GM18873 (cell line): ENCODE measurements at regions not wholly inside any gene's neighbourhood (a gene's known extent, or its start where the extent isn't known, plus 50 kb on each side); places are given as distances from the start of the nearest gene placed in this dataset.

Experiments
- ATAC-seq: cut with Tn5 transposase; IDR thresholded peaks from one replicate; pipeline ENCODE4 v1.9.1; 2021; ENCODE audit warnings: mild to moderate bottlenecking, moderate library complexity, moderate number of reproducible peaks; ENCODE audit not compliant: unreplicated experiment, low FRiP score

GRCh38 chr5:29924107-29924506, 1269.4 kb upstream of the CDH6 start:
- no peak for ATAC-seq

GRCh38 chr5:29905626-29906353, 1287.7 kb upstream of the CDH6 start:
- ATAC-seq, result no peak

- no peak for ATAC-seq
Measured at GRCh38 chr5:29902859-29903258, 1290.6 kb upstream of the CDH6 start.

- no peak for ATAC-seq
Measured at GRCh38 chr5:29899583-29899982, 1293.9 kb upstream of the CDH6 start.

- no peak for ATAC-seq
Measured at GRCh38 chr5:29897916-29898315, 1295.6 kb upstream of the CDH6 start.

- ATAC-seq, result no peak
Measured at GRCh38 chr5:29896646-29897045, 1296.8 kb upstream of the CDH6 start.

- ATAC-seq, result no peak
Measured at GRCh38 chr5:29894668-29895067, 1298.8 kb upstream of the CDH6 start.

GRCh38 chr5:29889051-29889450, 1304.4 kb upstream of the CDH6 start:
- no peak for ATAC-seq

- no peak for ATAC-seq
Measured at GRCh38 chr5:29885595-29885994, 1307.9 kb upstream of the CDH6 start.

- no peak for ATAC-seq
Measured at GRCh38 chr5:29882036-29882435, 1311.5 kb upstream of the CDH6 start.

GRCh38 chr5:29879401-29879800, 1314.1 kb upstream of the CDH6 start:
- no peak for ATAC-seq

- ATAC-seq, result no peak
Measured at GRCh38 chr5:29878599-29878998, 1314.9 kb upstream of the CDH6 start.

GRCh38 chr5:29867155-29867554, 1326.3 kb upstream of the CDH6 start:
- no peak for ATAC-seq

- no peak for ATAC-seq
Measured at GRCh38 chr5:29853711-29854220, 1339.7 kb upstream of the CDH6 start.

GRCh38 chr5:29852329-29852728, 1341.2 kb upstream of the CDH6 start:
- no peak for ATAC-seq

GRCh38 chr5:29845206-29845605, 1348.3 kb upstream of the CDH6 start:
- ATAC-seq, result no peak

GRCh38 chr5:29833394-29833793, 1360.1 kb upstream of the CDH6 start:
- no peak for ATAC-seq

- ATAC-seq, result no peak
Measured at GRCh38 chr5:29822521-29822920, 1371.0 kb upstream of the CDH6 start.

- ATAC-seq, result no peak
Measured at GRCh38 chr5:29811914-29812679, 1381.4 kb upstream of the CDH6 start.

- no peak for ATAC-seq
Measured at GRCh38 chr5:29805804-29806203, 1387.7 kb upstream of the CDH6 start.

- ATAC-seq, result no peak
Measured at GRCh38 chr5:29800752-29801151, 1392.7 kb upstream of the CDH6 start.

- no peak for ATAC-seq
Measured at GRCh38 chr5:29796013-29796412, 1397.5 kb upstream of the CDH6 start.
